HCT116 (cell line): ENCODE measurements at regions not wholly inside any gene's neighbourhood (a gene's known extent, or its start where the extent isn't known, plus 50 kb on each side); places are given as distances from the start of the nearest gene placed in this dataset.

ENCODE experiments used
- CEBPB ChIP-seq: IDR thresholded peaks from 2 replicates; pipeline ENCODE4 v1.6.1; 2012; ENCODE audit warnings: low read depth
- CTCF ChIP-seq, 3 experiments: fragments of 200-600 bp in 1 of 3; sonication (generic) in 1 of 3; IDR thresholded peaks in 2 of 3; conservative IDR thresholded peaks in 1 of 3; 2 replicates each; pipeline ENCODE4 v1.5.1; 2012 to 2017; ENCODE audit warnings: low read depth in 2 of 3, low read length in 2 of 3, antibody characterized with exemption in 1 of 3, borderline replicate concordance in 1 of 3, control low read depth in 1 of 3, mild to moderate bottlenecking in 1 of 3, mixed read lengths in 1 of 3, mixed run types in 1 of 3, moderate library complexity in 1 of 3; ENCODE audit not compliant: insufficient read depth in 1 of 3
- ELF1 ChIP-seq: IDR thresholded peaks from 2 replicates; pipeline ENCODE4 v1.6.1; 2012; ENCODE audit warnings: low read depth, borderline replicate concordance
- EZH2 ChIP-seq: fragments of 200-600 bp; sonication (generic); IDR thresholded peaks from 2 replicates; pipeline ENCODE4 v1.6.1; 2017; ENCODE audit warnings: antibody characterized with exemption, mixed run types
- JUND ChIP-seq: IDR thresholded peaks from 2 replicates; pipeline ENCODE4 v1.6.1; 2012
- MAX ChIP-seq: IDR thresholded peaks from 2 replicates; pipeline ENCODE4 v1.6.1; 2012
- POLR2A ChIP-seq: IDR thresholded peaks from 2 replicates; pipeline ENCODE4 v1.7.0; 2011; ENCODE audit warnings: borderline replicate concordance; ENCODE audit not compliant: insufficient read depth, insufficient read length; ENCODE audit errors: extremely low read depth
- POLR2AphosphoS5 ChIP-seq: IDR thresholded peaks from 2 replicates; pipeline ENCODE4 v1.6.1; 2011; ENCODE audit warnings: mild to moderate bottlenecking, low read depth, low read length, moderate library complexity
- RAD21 ChIP-seq: IDR thresholded peaks from 2 replicates; pipeline ENCODE4 v1.6.1; 2012; ENCODE audit warnings: low read depth, mild to moderate bottlenecking
- SRF ChIP-seq: IDR thresholded peaks from 2 replicates; pipeline ENCODE4 v1.6.1; 2012; ENCODE audit warnings: low read depth
- YY1 ChIP-seq: IDR thresholded peaks from 2 replicates; pipeline ENCODE4 v1.6.1; 2011; ENCODE audit warnings: low read length, low read depth, moderate library complexity, mild to moderate bottlenecking; ENCODE audit not compliant: insufficient replicate concordance; ENCODE audit errors: extremely low read depth
- ZNF274 ChIP-seq: fragments of 200-500 bp; sonication (Bioruptor generic); IDR thresholded peaks from 2 replicates; pipeline ENCODE4 v1.6.1; 2014; ENCODE audit warnings: mild to moderate bottlenecking, low read depth, low read length, inconsistent platforms
- TF ChIP-seq, protein P1 (sequence below): IDR thresholded peaks from 2 replicates; pipeline ENCODE4 v1.6.1; 2012; ENCODE audit warnings: low read depth
- TF ChIP-seq, protein P2 (sequence below): IDR thresholded peaks from 2 replicates; pipeline ENCODE4 v1.6.1; 2012

- TF ChIP-seq POLR2AphosphoS5 (no peak), CTCF (IDR thresholded peaks at IDR 0.05 in 2 of 3, conservative IDR thresholded peaks at IDR 0.05 in 1 of 3; ENCODE audit: borderline replicate concordance in 1 of 3, insufficient read depth in 1 of 3, low read depth in 2 of 3, low read length in 2 of 3) (no peak), MAX (no peak), CEBPB (no peak), ZNF274 (no peak), SRF (no peak), POLR2A (no peak), EZH2 (no peak), ELF1 (no peak), YY1 (no peak), RAD21 (no peak), JUND (no peak)
- TF ChIP-seq, protein P1, sequence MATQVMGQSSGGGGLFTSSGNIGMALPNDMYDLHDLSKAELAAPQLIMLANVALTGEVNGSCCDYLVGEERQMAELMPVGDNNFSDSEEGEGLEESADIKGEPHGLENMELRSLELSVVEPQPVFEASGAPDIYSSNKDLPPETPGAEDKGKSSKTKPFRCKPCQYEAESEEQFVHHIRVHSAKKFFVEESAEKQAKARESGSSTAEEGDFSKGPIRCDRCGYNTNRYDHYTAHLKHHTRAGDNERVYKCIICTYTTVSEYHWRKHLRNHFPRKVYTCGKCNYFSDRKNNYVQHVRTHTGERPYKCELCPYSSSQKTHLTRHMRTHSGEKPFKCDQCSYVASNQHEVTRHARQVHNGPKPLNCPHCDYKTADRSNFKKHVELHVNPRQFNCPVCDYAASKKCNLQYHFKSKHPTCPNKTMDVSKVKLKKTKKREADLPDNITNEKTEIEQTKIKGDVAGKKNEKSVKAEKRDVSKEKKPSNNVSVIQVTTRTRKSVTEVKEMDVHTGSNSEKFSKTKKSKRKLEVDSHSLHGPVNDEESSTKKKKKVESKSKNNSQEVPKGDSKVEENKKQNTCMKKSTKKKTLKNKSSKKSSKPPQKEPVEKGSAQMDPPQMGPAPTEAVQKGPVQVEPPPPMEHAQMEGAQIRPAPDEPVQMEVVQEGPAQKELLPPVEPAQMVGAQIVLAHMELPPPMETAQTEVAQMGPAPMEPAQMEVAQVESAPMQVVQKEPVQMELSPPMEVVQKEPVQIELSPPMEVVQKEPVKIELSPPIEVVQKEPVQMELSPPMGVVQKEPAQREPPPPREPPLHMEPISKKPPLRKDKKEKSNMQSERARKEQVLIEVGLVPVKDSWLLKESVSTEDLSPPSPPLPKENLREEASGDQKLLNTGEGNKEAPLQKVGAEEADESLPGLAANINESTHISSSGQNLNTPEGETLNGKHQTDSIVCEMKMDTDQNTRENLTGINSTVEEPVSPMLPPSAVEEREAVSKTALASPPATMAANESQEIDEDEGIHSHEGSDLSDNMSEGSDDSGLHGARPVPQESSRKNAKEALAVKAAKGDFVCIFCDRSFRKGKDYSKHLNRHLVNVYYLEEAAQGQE, result no peak
- TF ChIP-seq, protein P2, sequence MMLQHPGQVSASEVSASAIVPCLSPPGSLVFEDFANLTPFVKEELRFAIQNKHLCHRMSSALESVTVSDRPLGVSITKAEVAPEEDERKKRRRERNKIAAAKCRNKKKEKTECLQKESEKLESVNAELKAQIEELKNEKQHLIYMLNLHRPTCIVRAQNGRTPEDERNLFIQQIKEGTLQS, result no peak
Observed at GRCh38 chr9:11506980-11507379, 894.2 kb upstream of the PTPRD start.
